SHP77 treated with DMSO at 0.1 percent for 48 hours (cell line): ENCODE measurements at regions not wholly inside any gene's neighbourhood (a gene's known extent, or its start where the extent isn't known, plus 50 kb on each side); places are given as distances from the start of the nearest gene placed in this dataset.
"Not testable (repeated sequence)": the region's sequence is repeated elsewhere in the genome, so short reads cannot be mapped to it uniquely, and the experiment has no call there.

ENCODE experiments used
- DNase-seq: peaks from one replicate; lab custom pipeline; 2025; lab: John Stamatoyannopoulos, UW

GRCh38 chr5:77869116-77869798 is 93.1 kb upstream of the TBCA start:
- no peak for DNase-seq

- DNase-seq, result no peak
Measured at GRCh38 chr5:77867914-77868313, 91.8 kb upstream of the TBCA start.

- DNase-seq, result no peak
Measured at GRCh38 chr5:77867194-77867691, 91.1 kb upstream of the TBCA start.

- no peak for DNase-seq
Measured at GRCh38 chr5:77866198-77866597, 90.1 kb upstream of the TBCA start.

- no peak for DNase-seq
Measured at GRCh38 chr5:77864997-77865396, 88.9 kb upstream of the TBCA start.

- no peak for DNase-seq
Measured at GRCh38 chr5:77863181-77863580, 87.0 kb upstream of the TBCA start.

GRCh38 chr5:77861576-77861975 is 85.4 kb upstream of the TBCA start:
- no peak for DNase-seq

GRCh38 chr5:77859306-77859705 is 83.2 kb upstream of the TBCA start:
- DNase-seq, result no peak

GRCh38 chr5:77858678-77859077 is 82.5 kb upstream of the TBCA start:
- not testable (repeated sequence) for DNase-seq

GRCh38 chr5:77855369-77855768 is 79.2 kb upstream of the TBCA start:
- DNase-seq, result no peak

GRCh38 chr5:77853353-77853907 is 77.3 kb upstream of the TBCA start:
- DNase-seq, result no peak

GRCh38 chr5:77852514-77853352 is 76.6 kb upstream of the TBCA start:
- DNase-seq, result no peak

- no peak for DNase-seq
Measured at GRCh38 chr5:77852068-77852513, 76.0 kb upstream of the TBCA start.

GRCh38 chr5:77851176-77852067 is 75.3 kb upstream of the TBCA start:
- DNase-seq, result no peak

- DNase-seq, result no peak
Measured at GRCh38 chr5:77850536-77851175, 74.5 kb upstream of the TBCA start.

- DNase-seq, result no peak
Measured at GRCh38 chr5:77849308-77849900, 73.3 kb upstream of the TBCA start.

GRCh38 chr5:77847814-77848290 is 71.7 kb upstream of the TBCA start:
- DNase-seq, result no peak

GRCh38 chr5:77847129-77847460 is 71.0 kb upstream of the TBCA start:
- DNase-seq, result no peak

GRCh38 chr5:77846422-77847128 is 70.4 kb upstream of the TBCA start:
- no peak for DNase-seq

- DNase-seq, result no peak
Measured at GRCh38 chr5:77845324-77845646, 69.1 kb upstream of the TBCA start.
